BLaER1 (cell line): ENCODE measurements at regions not wholly inside any gene's neighbourhood (a gene's known extent, or its start where the extent isn't known, plus 50 kb on each side); places are given as distances from the start of the nearest gene placed in this dataset.

Experiments used
- H3K27ac ChIP-seq: shearing (Covaris generic); formaldehyde crosslinking; 2 replicates; pipeline ENCODE4 v1.8.1; 2022
- H3K27me3 ChIP-seq: shearing (Covaris generic); formaldehyde crosslinking; 2 replicates; pipeline ENCODE4 v1.8.1; 2022
- H3K36me3 ChIP-seq: shearing (Covaris generic); formaldehyde crosslinking; 2 replicates; pipeline ENCODE4 v1.8.1; 2022
- H3K4me1 ChIP-seq: shearing (Covaris generic); formaldehyde crosslinking; 2 replicates; pipeline ENCODE4 v1.8.1; 2022
- H3K4me2 ChIP-seq: shearing (Covaris generic); formaldehyde crosslinking; 2 replicates; pipeline ENCODE4 v1.8.1; 2022
- H3K4me3 ChIP-seq: shearing (Covaris generic); formaldehyde crosslinking; 2 replicates; pipeline ENCODE4 v1.8.1; 2022
- H3K9ac ChIP-seq: shearing (Covaris generic); formaldehyde crosslinking; 2 replicates; pipeline ENCODE4 v1.8.1; 2022
- H3K9me3 ChIP-seq: shearing (Covaris generic); formaldehyde crosslinking; 2 replicates; pipeline ENCODE4 v1.8.1; 2022
- H4K20me1 ChIP-seq: shearing (Covaris generic); formaldehyde crosslinking; 2 replicates; pipeline ENCODE4 v1.8.1; 2022
- Cebpa-rat ChIP-seq: shearing (Covaris generic); IDR thresholded peaks from 2 replicates; pipeline ENCODE4 v1.8.1; 2022

GRCh38 chr5:138649775-138650174, 74.6 kb upstream of the HSPA9 start:
- H3K9ac ChIP-seq: no peak overlapping the region
- H3K4me3 ChIP-seq: no peak overlapping the region
- H3K27me3 ChIP-seq: peaks cover 8% of the 10 kb centered on the region
- H3K36me3 ChIP-seq: no peaks in the 10 kb centered on the region
- H4K20me1 ChIP-seq: peaks cover 27% of the 10 kb centered on the region
- peaks cover 52% of the 10 kb centered on the region for H3K4me1 ChIP-seq
- peak overlapping the region; percentile 86 for H3K4me2 ChIP-seq
- H3K9me3 ChIP-seq: no peaks in the 10 kb centered on the region
- TF ChIP-seq Cebpa-rat: no peak
- no peak overlapping the region for H3K27ac ChIP-seq

GRCh38 chr5:138649316-138649720, 74.1 kb upstream of the HSPA9 start:
- no peak overlapping the region for H3K4me3 ChIP-seq
- no peak overlapping the region for H3K27ac ChIP-seq
- no peaks in the 10 kb centered on the region for H3K9me3 ChIP-seq
- TF ChIP-seq Cebpa-rat: no peak
- H3K27me3 ChIP-seq: peaks cover 8% of the 10 kb centered on the region
- H3K9ac ChIP-seq: no peak overlapping the region
- peaks cover 22% of the 10 kb centered on the region for H4K20me1 ChIP-seq
- H3K4me1 ChIP-seq: peaks cover 48% of the 10 kb centered on the region
- H3K4me2 ChIP-seq: peak overlapping the region; percentile 86
- H3K36me3 ChIP-seq: no peaks in the 10 kb centered on the region

GRCh38 chr5:138648841-138649240, 73.6 kb upstream of the HSPA9 start:
- H3K9me3 ChIP-seq: no peaks in the 10 kb centered on the region
- no peak overlapping the region for H3K9ac ChIP-seq
- TF ChIP-seq Cebpa-rat: no peak
- H3K4me3 ChIP-seq: no peak overlapping the region
- peaks cover 8% of the 10 kb centered on the region for H3K27me3 ChIP-seq
- peaks cover 43% of the 10 kb centered on the region for H3K4me1 ChIP-seq
- no peaks in the 10 kb centered on the region for H3K36me3 ChIP-seq
- H3K27ac ChIP-seq: no peak overlapping the region
- peaks cover 18% of the 10 kb centered on the region for H4K20me1 ChIP-seq
- no peak overlapping the region for H3K4me2 ChIP-seq

- Histone ChIP-seq H3K4me2 (no peak overlapping the region), H3K4me1 (peaks cover 37% of the 10 kb centered on the region), H4K20me1 (peaks cover 17% of the 10 kb centered on the region), H3K36me3 (no peaks in the 10 kb centered on the region), H3K27me3 (peaks cover under 1% of the 10 kb centered on the region; the same call in 1 of the 2 replicates), H3K9me3 (no peaks in the 10 kb centered on the region), H3K4me3 (no peak overlapping the region), H3K9ac (no peak overlapping the region), H3K27ac (no peak overlapping the region)
- TF ChIP-seq Cebpa-rat: no peak
Measured at GRCh38 chr5:138647794-138648410, 72.7 kb upstream of the HSPA9 start.

GRCh38 chr5:138647261-138647788, 72.1 kb upstream of the HSPA9 start:
- Histone ChIP-seq H3K9ac (no peak overlapping the region), H3K9me3 (no peaks in the 10 kb centered on the region), H3K4me1 (peaks cover 37% of the 10 kb centered on the region), H3K36me3 (no peaks in the 10 kb centered on the region), H3K27me3 (no peaks in the 10 kb centered on the region), H3K4me3 (no peak overlapping the region), H4K20me1 (peaks cover 17% of the 10 kb centered on the region), H3K27ac (no peak overlapping the region), H3K4me2 (no peak overlapping the region)
- TF ChIP-seq Cebpa-rat: no peak

GRCh38 chr5:138646671-138647070, 71.5 kb upstream of the HSPA9 start:
- TF ChIP-seq Cebpa-rat: no peak

GRCh38 chr5:138645778-138646575, 70.8 kb upstream of the HSPA9 start:
- H3K9me3 ChIP-seq: no peaks in the 10 kb centered on the region
- no peak overlapping the region for H3K27ac ChIP-seq
- peaks cover 37% of the 10 kb centered on the region for H3K4me1 ChIP-seq
- peaks cover 17% of the 10 kb centered on the region for H4K20me1 ChIP-seq
- no peak overlapping the region for H3K4me3 ChIP-seq
- peak overlapping the region; percentile 25; the same call in 1 of the 2 replicates for H3K4me2 ChIP-seq
- H3K9ac ChIP-seq: no peak overlapping the region
- TF ChIP-seq Cebpa-rat: no peak
- H3K27me3 ChIP-seq: no peaks in the 10 kb centered on the region
- no peaks in the 10 kb centered on the region for H3K36me3 ChIP-seq

More at GRCh38 chr5:138646671-138647070, 71.5 kb upstream of the HSPA9 start:
- H4K20me1 ChIP-seq: peaks cover 17% of the 10 kb centered on the region
- no peaks in the 10 kb centered on the region for H3K36me3 ChIP-seq
- no peak overlapping the region for H3K27ac ChIP-seq
- no peaks in the 10 kb centered on the region for H3K27me3 ChIP-seq
- H3K9me3 ChIP-seq: no peaks in the 10 kb centered on the region
- H3K9ac ChIP-seq: no peak overlapping the region
- peak overlapping the region; percentile 25; the same call in 1 of the 2 replicates for H3K4me2 ChIP-seq
- H3K4me1 ChIP-seq: peaks cover 37% of the 10 kb centered on the region
- no peak overlapping the region for H3K4me3 ChIP-seq

- Histone ChIP-seq H3K9ac (no peak overlapping the region), H3K9me3 (no peaks in the 10 kb centered on the region), H3K4me2 (no peak overlapping the region), H3K27me3 (no peaks in the 10 kb centered on the region), H3K36me3 (no peaks in the 10 kb centered on the region), H3K4me3 (no peak overlapping the region), H4K20me1 (no peaks in the 10 kb centered on the region; the same call in 1 of the 2 replicates), H3K4me1 (peaks cover 28% of the 10 kb centered on the region), H3K27ac (no peak overlapping the region)
- no peak for TF ChIP-seq Cebpa-rat
Measured at GRCh38 chr5:138643040-138643791, 68.0 kb upstream of the HSPA9 start.

GRCh38 chr5:138641547-138642298, 66.5 kb upstream of the HSPA9 start:
- Histone ChIP-seq H3K36me3 (no peaks in the 10 kb centered on the region), H3K27me3 (no peaks in the 10 kb centered on the region), H3K4me1 (peaks cover 27% of the 10 kb centered on the region), H3K4me2 (peak overlapping the region; percentile 32; the same call in 1 of the 2 replicates), H3K9ac (no peak overlapping the region), H3K27ac (no peak overlapping the region), H3K4me3 (no peak overlapping the region), H3K9me3 (no peaks in the 10 kb centered on the region), H4K20me1 (no peaks in the 10 kb centered on the region; the same call in 1 of the 2 replicates)
- no peak for TF ChIP-seq Cebpa-rat
